HFFc6 (cell line): ENCODE measurements at regions not wholly inside any gene's neighbourhood (a gene's known extent, or its start where the extent isn't known, plus 50 kb on each side); places are given as distances from the start of the nearest gene placed in this dataset.
A peak's percentile ranks its signal among the peaks of the same experiment; 100 is the strongest.
"Not testable (repeated sequence)": the region's sequence is repeated elsewhere in the genome, so short reads cannot be mapped to it uniquely, and the experiment has no call there.

Experiments used
- DNase-seq: peaks from one replicate; pipeline ENCODE4 v3.0.0-alpha.2; 2018
- H3K27ac Mint-ChIP-seq: 2 replicates; pipeline ENCODE4 v1.8.0; 2020; ENCODE audit warnings: mild to moderate bottlenecking, mixed read lengths
- H3K27me3 Mint-ChIP-seq: 2 replicates; pipeline ENCODE4 v1.8.0; 2021; ENCODE audit warnings: mild to moderate bottlenecking, moderate library complexity, mixed read lengths; ENCODE audit not compliant: insufficient read depth
- H3K36me3 Mint-ChIP-seq: 2 replicates; pipeline ENCODE4 v1.8.0; 2021; ENCODE audit warnings: low read depth, mixed read lengths
- H3K4me1 Mint-ChIP-seq: 2 replicates; pipeline ENCODE4 v1.8.0; 2020; ENCODE audit warnings: low read depth, mixed read lengths
- H3K4me3 Mint-ChIP-seq: 2 replicates; pipeline ENCODE4 v1.8.0; 2020; ENCODE audit warnings: mild to moderate bottlenecking, moderate library complexity, mixed read lengths
- H3K9me3 Mint-ChIP-seq: 2 replicates; pipeline ENCODE4 v1.8.0; 2020; ENCODE audit warnings: mild to moderate bottlenecking, mixed read lengths
- TF ChIP-seq, protein P1 (sequence below): fragments of 200-600 bp; sonication (generic); IDR thresholded peaks from 2 replicates; pipeline ENCODE4 v1.5.0; 2021; ENCODE audit warnings: antibody characterized with exemption, mild to moderate bottlenecking

DNA sequence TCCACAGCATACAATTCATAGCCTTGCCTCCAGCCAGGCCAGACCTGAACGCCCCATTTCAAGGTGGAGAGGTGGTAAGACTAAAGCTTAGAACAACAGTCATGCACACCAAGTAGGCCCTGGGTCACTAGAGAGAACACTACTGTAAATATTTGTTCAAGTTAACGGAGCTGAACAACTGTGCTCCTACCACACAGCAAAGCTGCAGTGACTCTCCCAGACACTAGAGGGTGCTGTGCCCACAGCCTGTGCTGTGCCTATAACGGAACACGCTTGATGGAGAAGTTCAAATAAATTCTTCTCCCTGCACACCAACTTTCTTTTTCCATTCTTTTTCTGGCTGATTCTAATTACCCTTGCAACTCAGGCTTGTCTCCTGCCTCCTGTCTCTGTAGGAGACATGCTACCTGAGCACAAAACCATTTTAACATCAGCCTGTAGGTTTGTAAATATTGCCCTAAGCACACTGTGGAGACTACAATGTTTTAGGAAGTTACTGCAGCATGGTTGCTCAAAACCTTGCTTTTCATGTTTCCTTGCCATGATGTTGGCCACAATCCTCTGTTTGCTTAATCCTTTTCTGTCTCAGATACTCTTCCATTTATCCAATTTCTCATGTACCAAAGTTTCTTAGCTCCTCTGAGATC, 103.1 kb upstream of the TERB2 start:
- not testable (repeated sequence) for H3K36me3 Mint-ChIP-seq, H3K27me3 Mint-ChIP-seq, H3K27ac Mint-ChIP-seq, H3K4me1 Mint-ChIP-seq, H3K9me3 Mint-ChIP-seq
- peak overlapping the region; percentile 63; the same call in 1 of the 2 replicates for H3K4me3 Mint-ChIP-seq
- DNase-seq: peak; percentile 29
- TF ChIP-seq, protein P1, sequence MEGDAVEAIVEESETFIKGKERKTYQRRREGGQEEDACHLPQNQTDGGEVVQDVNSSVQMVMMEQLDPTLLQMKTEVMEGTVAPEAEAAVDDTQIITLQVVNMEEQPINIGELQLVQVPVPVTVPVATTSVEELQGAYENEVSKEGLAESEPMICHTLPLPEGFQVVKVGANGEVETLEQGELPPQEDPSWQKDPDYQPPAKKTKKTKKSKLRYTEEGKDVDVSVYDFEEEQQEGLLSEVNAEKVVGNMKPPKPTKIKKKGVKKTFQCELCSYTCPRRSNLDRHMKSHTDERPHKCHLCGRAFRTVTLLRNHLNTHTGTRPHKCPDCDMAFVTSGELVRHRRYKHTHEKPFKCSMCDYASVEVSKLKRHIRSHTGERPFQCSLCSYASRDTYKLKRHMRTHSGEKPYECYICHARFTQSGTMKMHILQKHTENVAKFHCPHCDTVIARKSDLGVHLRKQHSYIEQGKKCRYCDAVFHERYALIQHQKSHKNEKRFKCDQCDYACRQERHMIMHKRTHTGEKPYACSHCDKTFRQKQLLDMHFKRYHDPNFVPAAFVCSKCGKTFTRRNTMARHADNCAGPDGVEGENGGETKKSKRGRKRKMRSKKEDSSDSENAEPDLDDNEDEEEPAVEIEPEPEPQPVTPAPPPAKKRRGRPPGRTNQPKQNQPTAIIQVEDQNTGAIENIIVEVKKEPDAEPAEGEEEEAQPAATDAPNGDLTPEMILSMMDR: peak; percentile 77

DNA sequence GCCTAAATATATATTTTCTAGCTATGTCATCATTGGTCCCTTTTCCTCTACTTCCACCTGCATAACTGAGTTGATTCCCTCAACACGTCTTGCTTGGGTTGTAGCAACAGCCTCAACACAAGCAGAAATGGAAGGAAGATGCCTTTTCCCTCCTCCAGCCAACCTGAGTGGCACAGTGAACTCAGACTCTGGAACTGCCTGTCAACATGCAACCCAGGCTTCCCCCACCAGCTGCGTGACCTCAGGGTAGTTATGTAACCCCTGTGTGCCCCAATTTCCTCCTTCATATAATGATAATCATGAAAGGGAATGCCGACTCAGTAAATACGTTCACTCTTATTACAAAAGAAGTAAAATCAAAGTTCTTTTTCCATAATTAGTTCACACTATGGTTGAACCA, 101.8 kb upstream of the TERB2 start:
- not testable (repeated sequence) for H3K4me1 Mint-ChIP-seq, H3K27me3 Mint-ChIP-seq, H3K27ac Mint-ChIP-seq, H3K9me3 Mint-ChIP-seq, DNase-seq, H3K36me3 Mint-ChIP-seq, H3K4me3 Mint-ChIP-seq

- H3K4me1 Mint-ChIP-seq, H3K9me3 Mint-ChIP-seq, H3K27me3 Mint-ChIP-seq, H3K36me3 Mint-ChIP-seq, H3K4me3 Mint-ChIP-seq, DNase-seq, H3K27ac Mint-ChIP-seq: not testable (repeated sequence)
Measured at GRCh38 chr15:44856284-44856683, 100.2 kb upstream of the TERB2 start.

DNA sequence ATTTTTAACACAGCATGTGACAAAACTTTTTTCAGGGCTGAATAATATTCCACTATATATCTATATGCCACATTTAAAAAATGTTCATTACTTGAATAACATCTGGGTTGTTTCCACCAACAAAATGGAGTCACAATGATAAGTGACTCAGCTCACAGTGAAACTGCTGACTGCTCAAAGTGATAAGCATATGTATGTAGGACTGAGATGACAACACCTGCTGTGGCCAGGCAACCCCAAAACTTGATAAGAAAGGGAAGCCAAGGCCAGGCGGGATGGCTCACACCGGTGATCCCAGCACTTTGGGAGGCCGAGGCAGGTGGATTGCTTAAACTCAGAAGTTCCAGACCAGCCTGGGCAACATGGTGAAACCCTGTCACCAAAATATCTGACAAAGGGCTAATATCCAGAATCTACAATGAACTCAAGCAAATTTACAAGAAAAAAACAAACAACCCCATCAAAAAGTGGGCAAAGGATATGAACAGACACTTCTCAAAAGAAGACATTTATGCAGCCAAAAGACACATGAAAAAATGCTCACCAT, 99.2 kb upstream of the TERB2 start:
- H3K4me1 Mint-ChIP-seq, H3K9me3 Mint-ChIP-seq, H3K4me3 Mint-ChIP-seq, H3K36me3 Mint-ChIP-seq, H3K27me3 Mint-ChIP-seq, H3K27ac Mint-ChIP-seq, DNase-seq: not testable (repeated sequence)

GRCh38 chr15:44859088-44859487, 97.4 kb upstream of the TERB2 start:
- H3K27me3 Mint-ChIP-seq, H3K36me3 Mint-ChIP-seq: not testable (repeated sequence)

GRCh38 chr15:44860168-44860567, 96.3 kb upstream of the TERB2 start:
- not testable (repeated sequence) for H3K4me1 Mint-ChIP-seq, H3K9me3 Mint-ChIP-seq, H3K4me3 Mint-ChIP-seq, H3K27ac Mint-ChIP-seq, DNase-seq, H3K27me3 Mint-ChIP-seq, H3K36me3 Mint-ChIP-seq

More at GRCh38 chr15:44859088-44859487, 97.4 kb upstream of the TERB2 start:
- H3K9me3 Mint-ChIP-seq, H3K4me1 Mint-ChIP-seq, DNase-seq, H3K27ac Mint-ChIP-seq, H3K4me3 Mint-ChIP-seq: not testable (repeated sequence)

- Mint-ChIP-seq H3K27me3 (peaks cover 5% of the 10 kb centered on the region), H3K4me1 (no peaks in the 10 kb centered on the region), H3K9me3 (peaks cover 5% of the 10 kb centered on the region), H3K36me3 (no peaks in the 10 kb centered on the region), H3K4me3 (no peak overlapping the region), H3K27ac (no peak overlapping the region)
- no peak for DNase-seq
- TF ChIP-seq, protein P1: no peak
Measured at GRCh38 chr15:44861439-44861910, 95.0 kb upstream of the TERB2 start.

- Mint-ChIP-seq H3K27me3 (peaks cover 5% of the 10 kb centered on the region), H3K4me1 (no peaks in the 10 kb centered on the region), H3K27ac (no peak overlapping the region), H3K9me3 (peaks cover 5% of the 10 kb centered on the region), H3K36me3 (no peaks in the 10 kb centered on the region), H3K4me3 (no peak overlapping the region)
- no peak for DNase-seq
- TF ChIP-seq, protein P1: no peak
Measured at GRCh38 chr15:44861917-44862316, 94.6 kb upstream of the TERB2 start.

- not testable (repeated sequence) for H3K36me3 Mint-ChIP-seq, H3K9me3 Mint-ChIP-seq, H3K4me3 Mint-ChIP-seq, H3K4me1 Mint-ChIP-seq, DNase-seq, H3K27ac Mint-ChIP-seq, H3K27me3 Mint-ChIP-seq
Measured at GRCh38 chr15:44862866-44863265, 93.6 kb upstream of the TERB2 start.

DNA sequence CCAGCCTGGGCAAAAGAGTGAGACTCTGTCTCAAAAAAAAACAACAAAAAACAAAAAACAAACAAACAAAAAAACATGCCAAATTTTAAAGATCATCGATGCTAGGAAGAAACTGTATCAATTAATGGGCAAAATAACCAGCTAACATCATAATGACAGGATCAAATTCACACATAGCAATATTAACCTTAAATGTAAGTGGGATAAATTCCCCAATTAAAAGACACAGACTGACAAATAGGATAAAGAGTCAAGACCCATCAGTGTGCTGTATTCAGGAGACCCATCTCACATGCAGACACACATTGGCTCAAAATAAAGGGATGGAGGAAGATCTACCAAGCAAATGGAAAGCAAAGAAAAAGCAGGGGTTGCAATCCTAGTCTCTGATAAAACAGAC, 88.4 kb upstream of the TERB2 start:
- not testable (repeated sequence) for H3K4me3 Mint-ChIP-seq, H3K27ac Mint-ChIP-seq, H3K36me3 Mint-ChIP-seq, H3K9me3 Mint-ChIP-seq, H3K27me3 Mint-ChIP-seq, DNase-seq, H3K4me1 Mint-ChIP-seq

GRCh38 chr15:44870125-44870524, 86.4 kb upstream of the TERB2 start:
- not testable (repeated sequence) for H3K36me3 Mint-ChIP-seq, H3K27me3 Mint-ChIP-seq, DNase-seq, H3K4me1 Mint-ChIP-seq, H3K9me3 Mint-ChIP-seq, H3K27ac Mint-ChIP-seq, H3K4me3 Mint-ChIP-seq
